ENCODE measurements at regions not wholly inside any gene's neighbourhood (a gene's known extent, or its start where the extent isn't known, plus 50 kb on each side); places are given as distances from the start of the nearest gene placed in this dataset.

- H3K27ac ChIP-seq: no peak overlapping the region
- peaks cover 0 to 5% (median 0%) of the 10 kb centered on the region in 8 donors for H3K9me3 ChIP-seq
- no peak overlapping the region for H3K4me3 ChIP-seq
- peaks cover 0 to 9% (median 0%) of the 10 kb centered on the region in 7 donors for H3K27me3 ChIP-seq (replicated peaks in 1 of 7)
- no peak for TF ChIP-seq POLR2AphosphoS5 (IDR thresholded peaks at IDR 0.05)
- no peak for TF ChIP-seq CTCF (IDR thresholded peaks at IDR 0.05 in 8 of 11, conservative IDR thresholded peaks at IDR 0.05 in 3 of 11)
- TF ChIP-seq POLR2A (IDR thresholded peaks at IDR 0.05): no peak
- no peaks in the 10 kb centered on the region for H3K36me3 ChIP-seq
- no peak for DNase-seq
- 47 to 63% (median 52%) methylated on average over 2 of the region's 2 CpGs for WGBS, 5 donors
- intact Hi-C loops (cut with DNase I; ENCODE audit: low total_unique reads): no loop called here
- H3K4me1 ChIP-seq: no peaks in the 10 kb centered on the region
Measured at GRCh38 chr16:56022818-56023217, 147.6 kb upstream of the CES5A start.

- H3K27ac ChIP-seq: no peak overlapping the region
- TF ChIP-seq CTCF (IDR thresholded peaks at IDR 0.05 in 8 of 11, conservative IDR thresholded peaks at IDR 0.05 in 3 of 11) (no peak), POLR2A (IDR thresholded peaks at IDR 0.05) (no peak), POLR2AphosphoS5 (IDR thresholded peaks at IDR 0.05) (no peak)
- intact Hi-C loops (cut with DNase I; ENCODE audit: low total_unique reads): no loop called here
- H3K4me3 ChIP-seq: no peak overlapping the region
- peaks cover 0 to 7% (median 0%) of the 10 kb centered on the region in 7 donors for H3K27me3 ChIP-seq (replicated peaks in 1 of 7)
- peaks cover 0 to 5% (median 0%) of the 10 kb centered on the region in 8 donors for H3K9me3 ChIP-seq
- no peaks in the 10 kb centered on the region for H3K36me3 ChIP-seq
- no peaks in the 10 kb centered on the region for H3K4me1 ChIP-seq
- DNase-seq: no peak
Measured at GRCh38 chr16:56019274-56019673, 144.1 kb upstream of the CES5A start.

GRCh38 chr16:56013962-56014552, 138.9 kb upstream of the CES5A start:
- TF ChIP-seq POLR2A (IDR thresholded peaks at IDR 0.05): no peak
- peaks cover 0 to 14% (median 0%) of the 10 kb centered on the region in 7 donors for H3K27me3 ChIP-seq (replicated peaks in 1 of 7)
- no peak for DNase-seq
- no peak overlapping the region for H3K27ac ChIP-seq
- no peaks in the 10 kb centered on the region for H3K9me3 ChIP-seq
- H3K4me3 ChIP-seq: no peak overlapping the region
- no peaks in the 10 kb centered on the region for H3K4me1 ChIP-seq
- no peaks in the 10 kb centered on the region for H3K36me3 ChIP-seq
- intact Hi-C loops (cut with DNase I; ENCODE audit: low total_unique reads): no loop called here
- 19 to 26% (median 21%) methylated on average over 6 of the region's 6 CpGs for WGBS, 5 donors

- WGBS, 5 donors: 58 to 78% (median 71%) methylated on average over 3 of the region's 3 CpGs
- intact Hi-C loops (cut with DNase I; ENCODE audit: low total_unique reads): no loop called here
- H3K4me1 ChIP-seq: no peaks in the 10 kb centered on the region
- no peaks in the 10 kb centered on the region for H3K9me3 ChIP-seq
- no peak for DNase-seq
- no peaks in the 10 kb centered on the region for H3K36me3 ChIP-seq
- no peak overlapping the region for H3K27ac ChIP-seq
- TF ChIP-seq POLR2AphosphoS5 (IDR thresholded peaks at IDR 0.05) (no peak), POLR2A (IDR thresholded peaks at IDR 0.05) (no peak), CTCF (IDR thresholded peaks at IDR 0.05 in 8 of 11, conservative IDR thresholded peaks at IDR 0.05 in 3 of 11) (no peak)
- H3K4me3 ChIP-seq: no peak overlapping the region
- peaks cover 0 to 14% (median 0%) of the 10 kb centered on the region in 7 donors for H3K27me3 ChIP-seq (replicated peaks in 1 of 7)
Measured at GRCh38 chr16:56012482-56012811, 137.3 kb upstream of the CES5A start.

Data from spleen (tissue), 11 donors.